Astrocyte of the spinal cord (primary cell): ENCODE measurements at regions not wholly inside any gene's neighbourhood (a gene's known extent, or its start where the extent isn't known, plus 50 kb on each side); places are given as distances from the start of the nearest gene placed in this dataset.

Experiments
- DNase-seq: peaks from one replicate; pipeline ENCODE4 v3.0.0; 2011; ENCODE audit warnings: low read depth, low spot score
- H3K4me3 ChIP-seq: 2 replicates; pipeline ENCODE4 v1.5.1; 2011; ENCODE audit warnings: low read depth, mild to moderate bottlenecking, low read length, moderate library complexity
- in situ Hi-C: cut with HindIII; loops from 2 replicates; pipeline ENCODE4 v1.10.0; 2017; ENCODE audit warnings: low sequenced_read_pairs
- TF ChIP-seq, protein P1 (sequence below): IDR thresholded peaks from 2 replicates; pipeline ENCODE4 v1.5.1; 2012; ENCODE audit warnings: low read depth, mild to moderate bottlenecking, low read length, inconsistent platforms

DNA sequence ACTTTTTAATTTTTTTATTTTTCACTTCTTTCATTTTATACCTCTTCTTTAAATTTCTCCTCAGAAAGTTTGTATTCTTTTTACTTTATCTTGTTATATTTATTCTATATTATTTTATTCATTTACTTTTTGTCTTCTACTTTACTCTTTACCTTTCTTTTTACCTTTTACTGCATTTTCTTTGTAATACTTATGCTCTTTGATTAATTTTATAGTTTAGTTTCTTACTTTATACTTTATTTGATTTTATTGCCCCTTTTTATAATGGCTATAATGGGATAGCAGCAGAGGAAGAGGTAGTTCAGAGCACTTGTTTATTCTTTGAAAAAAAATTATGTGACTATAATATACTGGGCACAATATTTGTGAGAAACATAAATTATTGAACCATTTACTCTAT is 542.6 kb upstream of the SPRY2 start:
- in situ Hi-C loops, result no loop called here
- TF ChIP-seq, protein P1, sequence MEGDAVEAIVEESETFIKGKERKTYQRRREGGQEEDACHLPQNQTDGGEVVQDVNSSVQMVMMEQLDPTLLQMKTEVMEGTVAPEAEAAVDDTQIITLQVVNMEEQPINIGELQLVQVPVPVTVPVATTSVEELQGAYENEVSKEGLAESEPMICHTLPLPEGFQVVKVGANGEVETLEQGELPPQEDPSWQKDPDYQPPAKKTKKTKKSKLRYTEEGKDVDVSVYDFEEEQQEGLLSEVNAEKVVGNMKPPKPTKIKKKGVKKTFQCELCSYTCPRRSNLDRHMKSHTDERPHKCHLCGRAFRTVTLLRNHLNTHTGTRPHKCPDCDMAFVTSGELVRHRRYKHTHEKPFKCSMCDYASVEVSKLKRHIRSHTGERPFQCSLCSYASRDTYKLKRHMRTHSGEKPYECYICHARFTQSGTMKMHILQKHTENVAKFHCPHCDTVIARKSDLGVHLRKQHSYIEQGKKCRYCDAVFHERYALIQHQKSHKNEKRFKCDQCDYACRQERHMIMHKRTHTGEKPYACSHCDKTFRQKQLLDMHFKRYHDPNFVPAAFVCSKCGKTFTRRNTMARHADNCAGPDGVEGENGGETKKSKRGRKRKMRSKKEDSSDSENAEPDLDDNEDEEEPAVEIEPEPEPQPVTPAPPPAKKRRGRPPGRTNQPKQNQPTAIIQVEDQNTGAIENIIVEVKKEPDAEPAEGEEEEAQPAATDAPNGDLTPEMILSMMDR, result no peak
- DNase-seq, result no peak
- no peak overlapping the region for H3K4me3 ChIP-seq

DNA sequence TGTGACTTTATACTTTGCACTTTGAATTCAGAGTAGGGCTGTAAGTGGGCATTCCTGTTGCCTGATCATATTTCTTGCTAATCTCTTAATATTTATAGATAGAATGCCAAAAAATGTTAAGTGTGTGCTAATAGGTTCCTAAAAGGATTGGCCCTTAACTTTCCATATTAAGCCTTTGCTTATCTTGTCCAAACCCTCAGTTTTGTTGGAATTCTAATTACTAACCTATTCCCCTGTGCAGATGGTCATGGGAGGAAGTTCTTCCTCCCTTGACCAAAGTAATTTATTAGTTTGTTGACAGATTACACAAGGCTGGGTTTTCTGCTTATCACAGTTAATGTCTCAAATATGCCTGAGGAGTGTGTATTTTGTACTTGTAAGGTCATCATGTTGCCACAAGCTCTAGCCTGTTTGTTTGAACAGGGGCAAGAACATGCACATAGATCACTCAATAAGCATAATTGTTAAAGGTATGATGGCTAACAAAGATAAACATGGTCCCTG is 541.1 kb upstream of the SPRY2 start:
- TF ChIP-seq, protein P1, result no peak
- in situ Hi-C loops, result no loop called here
- DNase-seq, result no peak

DNA sequence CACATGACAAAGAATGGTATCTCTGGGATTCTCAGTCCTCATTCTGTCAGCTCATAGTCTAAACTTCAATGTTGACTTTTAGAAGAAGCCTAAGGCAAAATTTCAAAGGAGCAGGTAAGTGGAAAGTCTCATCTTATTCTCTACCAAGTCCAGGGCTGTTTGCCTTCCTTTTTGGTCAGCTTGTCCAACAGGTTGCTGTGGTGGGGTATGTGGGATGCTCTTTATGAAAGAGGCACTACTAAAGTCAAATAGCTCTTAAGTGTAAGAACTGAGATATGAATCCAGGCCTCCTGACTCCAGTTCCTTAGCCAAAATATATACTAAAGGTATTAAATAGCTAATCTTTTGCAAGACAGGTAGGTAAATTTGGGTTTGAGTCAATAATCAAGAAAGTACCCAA is 540.6 kb upstream of the SPRY2 start:
- no peak for DNase-seq
- in situ Hi-C loops, result no loop called here
- H3K4me3 ChIP-seq, result no peak overlapping the region
- TF ChIP-seq, protein P1, result no peak

More for the DNA sequence above, 541.1 kb upstream of the SPRY2 start:
- H3K4me3 ChIP-seq, result no peak overlapping the region

DNA sequence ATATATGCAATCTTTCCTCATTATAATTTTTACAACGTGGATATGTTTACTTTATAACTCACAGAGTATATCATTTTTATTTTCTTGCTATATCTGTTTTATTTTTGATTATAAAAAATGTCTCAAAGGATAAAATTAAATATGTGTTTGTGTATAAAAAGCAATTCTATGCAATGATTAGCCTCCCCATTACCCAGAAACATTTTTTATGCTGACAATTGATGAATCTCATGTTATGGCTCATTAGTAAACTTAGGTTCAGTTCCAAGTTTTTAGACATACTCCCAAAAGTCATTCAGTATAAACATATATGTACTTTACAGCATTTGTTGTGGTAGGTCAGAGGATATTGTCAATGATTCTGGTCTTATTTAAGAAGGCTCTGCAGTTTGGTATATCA is 540.1 kb upstream of the SPRY2 start:
- no peak for DNase-seq
- H3K4me3 ChIP-seq, result no peak overlapping the region
- TF ChIP-seq, protein P1, result no peak
- in situ Hi-C loops, result no loop called here

DNA sequence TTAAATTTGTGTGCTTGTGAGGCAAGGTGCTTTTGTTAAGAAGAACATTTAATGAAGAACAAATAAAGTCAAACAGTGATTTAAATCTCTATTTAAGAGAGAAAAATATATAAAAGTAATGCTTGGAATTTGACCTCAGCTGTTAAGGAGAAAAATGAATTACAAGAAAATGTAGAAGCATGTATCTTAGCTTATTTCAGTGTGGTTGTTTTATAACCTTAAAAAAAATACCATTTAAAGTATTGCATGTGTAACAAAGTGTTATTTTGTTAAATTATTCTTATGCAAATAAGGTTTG is 537.0 kb upstream of the SPRY2 start:
- no peak overlapping the region for H3K4me3 ChIP-seq
- DNase-seq, result no peak
- in situ Hi-C loops, result no loop called here
- TF ChIP-seq, protein P1, result no peak

DNA sequence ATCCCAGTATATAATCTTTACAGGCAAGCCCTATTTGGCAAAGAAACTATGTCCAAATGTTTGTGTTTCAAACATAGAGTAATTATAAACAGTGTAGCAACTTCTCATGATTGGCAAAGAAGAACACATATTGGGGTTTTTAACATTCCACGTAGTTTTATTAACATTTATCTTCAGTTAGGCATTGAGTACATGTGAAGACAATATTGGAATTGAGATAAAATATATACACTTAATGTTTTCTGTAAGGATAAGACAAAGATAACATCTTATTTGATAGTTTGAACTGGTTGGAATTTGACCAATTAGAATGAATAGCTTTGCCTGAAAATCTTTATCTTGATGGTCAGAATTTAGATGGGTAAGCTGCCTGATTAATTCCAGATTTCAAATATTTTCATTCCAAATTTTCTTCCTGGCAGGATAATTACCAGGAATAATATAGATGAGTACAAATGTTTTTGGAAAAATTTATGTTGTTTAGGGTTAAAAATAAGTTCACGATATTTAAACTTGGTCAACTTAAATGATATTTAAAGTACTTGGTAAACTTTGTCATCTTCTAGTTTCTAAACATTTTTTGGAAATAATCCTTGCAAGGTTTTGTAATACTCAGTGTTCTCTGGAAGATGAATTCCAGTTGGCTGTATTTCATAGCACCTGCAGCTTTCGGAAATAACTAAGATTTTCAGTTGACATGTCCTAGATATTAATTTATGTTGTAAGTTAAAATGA is 536.5 kb upstream of the SPRY2 start:
- in situ Hi-C loops, result no loop called here
- H3K4me3 ChIP-seq, result no peak overlapping the region
- no peak for DNase-seq
- TF ChIP-seq, protein P1, result no peak
